GM21717 (cell line): ENCODE measurements at regions not wholly inside any gene's neighbourhood (a gene's known extent, or its start where the extent isn't known, plus 50 kb on each side); places are given as distances from the start of the nearest gene placed in this dataset.

Experiments
- ATAC-seq: cut with Tn5 transposase; IDR thresholded peaks from one replicate; pipeline ENCODE4 v1.9.1; 2021; ENCODE audit warnings: mild to moderate bottlenecking, moderate library complexity; ENCODE audit not compliant: unreplicated experiment

DNA sequence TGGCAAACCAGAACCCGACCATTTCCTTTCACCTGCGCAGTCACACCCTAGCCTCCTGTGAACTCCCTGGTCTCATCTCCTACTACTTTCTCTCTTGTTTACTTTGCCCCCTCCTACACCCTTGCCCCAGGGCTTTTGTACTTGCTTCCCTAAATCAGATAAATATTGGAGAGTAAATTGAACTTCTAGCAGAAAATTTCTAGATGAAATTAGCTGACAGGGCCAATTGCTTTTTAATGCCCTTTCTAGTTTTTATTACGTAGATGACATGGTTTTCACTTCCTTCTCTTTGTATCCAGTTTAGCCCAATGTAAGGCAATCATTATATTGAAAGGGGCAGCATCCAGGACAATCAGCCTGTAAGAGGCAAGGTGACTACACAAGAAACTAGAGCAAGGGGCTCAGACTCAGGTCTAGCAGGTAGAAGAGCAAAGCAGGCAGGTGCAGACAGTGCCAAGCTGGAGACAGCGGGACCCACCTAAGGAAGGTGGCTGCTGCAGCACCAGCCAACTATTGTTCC lies 56.2 kb upstream of the TOPAZ1 start:
- ATAC-seq = no peak

DNA sequence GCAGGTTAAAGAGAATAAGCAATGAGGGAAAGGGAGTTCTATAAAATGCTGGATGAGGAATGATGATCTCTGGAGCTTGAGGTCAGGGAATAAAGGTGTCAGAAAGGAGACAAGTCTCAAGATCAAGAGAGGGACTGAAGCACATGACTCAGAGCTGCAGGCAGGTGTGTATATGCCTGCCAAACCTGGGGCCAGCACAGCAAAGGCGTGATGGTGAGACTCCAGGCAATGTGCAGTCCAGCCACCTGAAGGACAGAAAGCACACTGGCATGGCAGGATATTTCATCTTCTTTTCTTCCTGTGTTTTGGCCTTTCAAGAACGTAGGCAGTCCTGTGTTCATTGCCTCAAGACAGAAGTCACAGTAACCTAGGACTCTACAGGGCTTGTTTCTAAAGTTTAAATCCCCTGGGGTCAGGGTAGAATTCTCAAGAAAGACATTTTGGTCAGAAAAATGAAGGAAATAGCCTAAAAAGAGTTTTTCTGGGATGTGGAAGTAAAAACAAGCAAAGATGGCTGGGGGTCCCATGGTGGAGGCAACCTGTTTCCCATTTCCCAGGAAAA lies 55.5 kb upstream of the TOPAZ1 start:
- ATAC-seq = no peak

DNA sequence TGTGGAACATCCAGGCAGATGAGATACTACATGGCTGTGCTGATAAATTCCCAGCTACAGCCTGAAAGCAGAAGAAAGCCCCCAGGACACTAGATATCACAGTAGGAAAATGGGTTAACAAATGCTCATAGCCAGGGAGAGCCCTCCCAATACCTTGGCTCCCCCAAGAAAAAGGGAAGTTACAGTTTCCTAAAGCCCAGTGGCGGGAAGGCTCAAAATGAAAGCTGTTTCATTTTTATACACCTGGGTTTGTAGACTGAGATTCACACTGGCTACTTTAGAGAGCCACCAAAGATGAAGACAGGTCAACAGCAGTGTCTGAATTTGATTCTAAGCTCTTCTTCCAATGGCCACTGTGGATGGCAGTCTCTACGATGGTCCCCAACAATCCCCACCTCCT lies 55.0 kb upstream of the TOPAZ1 start:
- no peak for ATAC-seq
